ENCODE measurements at regions not wholly inside any gene's neighbourhood (a gene's known extent, or its start where the extent isn't known, plus 50 kb on each side); places are given as distances from the start of the nearest gene placed in this dataset.

- H3K27ac ChIP-seq, result no peak overlapping the region
- DNase-seq (ENCODE audit: low spot score), result no peak
- no peak for TF ChIP-seq CTCF (IDR thresholded peaks at IDR 0.05)
- no peak overlapping the region for H3K4me3 ChIP-seq
These were observed 624.0 kb upstream of the KLF4 start for GRCh38 chr9:108113596-108113995.

- no peak for DNase-seq (ENCODE audit: low spot score)
- no peak for TF ChIP-seq CTCF (IDR thresholded peaks at IDR 0.05)
These were observed 620.5 kb upstream of the KLF4 start for GRCh38 chr9:108109927-108110690.

GRCh38 chr9:108108852-108109448 is 619.4 kb upstream of the KLF4 start:
- no peak for TF ChIP-seq CTCF (IDR thresholded peaks at IDR 0.05)
- no peak overlapping the region for H3K27ac ChIP-seq
- H3K4me3 ChIP-seq, result no peak overlapping the region
- no peak for DNase-seq (ENCODE audit: low spot score)

More at GRCh38 chr9:108109927-108110690, 620.5 kb upstream of the KLF4 start:
- Histone ChIP-seq H3K27ac (no peak overlapping the region), H3K4me3 (no peak overlapping the region)

- Histone ChIP-seq H3K4me3 (no peak overlapping the region), H3K27ac (no peak overlapping the region)
- TF ChIP-seq CTCF (IDR thresholded peaks at IDR 0.05), result no peak
- no peak for DNase-seq (ENCODE audit: low spot score)
These were observed 618.8 kb upstream of the KLF4 start for GRCh38 chr9:108108280-108108851.

- H3K27ac ChIP-seq, result no peak overlapping the region
- DNase-seq (ENCODE audit: low spot score), result no peak
- no peak overlapping the region for H3K4me3 ChIP-seq
- no peak for TF ChIP-seq CTCF (IDR thresholded peaks at IDR 0.05)
These were observed 616.3 kb upstream of the KLF4 start for GRCh38 chr9:108105885-108106284.

GRCh38 chr9:108104991-108105390 is 615.4 kb upstream of the KLF4 start:
- DNase-seq (ENCODE audit: low spot score), result no peak
- H3K27ac ChIP-seq, result no peak overlapping the region
- no peak for TF ChIP-seq CTCF (IDR thresholded peaks at IDR 0.05)
- H3K4me3 ChIP-seq, result no peak overlapping the region
